Testis (tissue), 2 donors: ENCODE measurements at regions not wholly inside any gene's neighbourhood (a gene's known extent, or its start where the extent isn't known, plus 50 kb on each side); places are given as distances from the start of the nearest gene placed in this dataset.

Experiments used
- DNase-seq: peaks from one replicate; pipeline ENCODE4 v3.0.0-alpha.2; 2019
- H3K27ac ChIP-seq, 2 donors: fragments of 200-600 bp; sonication (generic); one replicate each; pipeline ENCODE4 v1.5.1; 2019
- H3K27me3 ChIP-seq: fragments of 200-600 bp; sonication (generic); one replicate; pipeline ENCODE4 v1.5.1; 2019
- H3K36me3 ChIP-seq: fragments of 200-600 bp; sonication (generic); one replicate; pipeline ENCODE4 v1.5.1; 2017; ENCODE audit warnings: low read depth; ENCODE audit errors: missing control alignments
- H3K4me1 ChIP-seq: fragments of 200-600 bp; sonication (generic); one replicate; pipeline ENCODE4 v1.5.1; 2019
- H3K4me3 ChIP-seq, 2 donors: fragments of 200-600 bp; sonication (generic); one replicate each; pipeline ENCODE4 v1.5.1; 2017 to 2019
- H3K9me3 ChIP-seq: fragments of 200-600 bp; sonication (generic); one replicate; pipeline ENCODE4 v1.5.1; 2017
- POLR2A ChIP-seq: fragments of 450-650 bp; IDR thresholded peaks from one replicate; pipeline ENCODE4 v1.6.1; 2017; ENCODE audit warnings: antibody characterized with exemption, mild to moderate bottlenecking, moderate library complexity
- WGBS, 2 donors: methylation state at CpG; one replicate each; pipeline ENCODE4 v1.1.5; 2018; 5-methylcytosine and 5-hydroxymethylcytosine counted together
- intact Hi-C: fragments of 100-400 bp; cut with DNase I; formaldehyde crosslinking; loops from one replicate; pipeline ENCODE4 v1.15.1; 2023; ENCODE audit warnings: low total_unique reads
- TF ChIP-seq, protein P1 (sequence below), 3 experiments: fragments of 450-650 bp in 2 of 3; fragments of 200-600 bp in 1 of 3; sonication (generic) in 1 of 3; IDR thresholded peaks; one replicate each; pipeline ENCODE4 v1.5.1; 2016 to 2019; ENCODE audit warnings: antibody characterized with exemption in 3 of 3, mild to moderate bottlenecking in 2 of 3, moderate library complexity in 1 of 3

DNA sequence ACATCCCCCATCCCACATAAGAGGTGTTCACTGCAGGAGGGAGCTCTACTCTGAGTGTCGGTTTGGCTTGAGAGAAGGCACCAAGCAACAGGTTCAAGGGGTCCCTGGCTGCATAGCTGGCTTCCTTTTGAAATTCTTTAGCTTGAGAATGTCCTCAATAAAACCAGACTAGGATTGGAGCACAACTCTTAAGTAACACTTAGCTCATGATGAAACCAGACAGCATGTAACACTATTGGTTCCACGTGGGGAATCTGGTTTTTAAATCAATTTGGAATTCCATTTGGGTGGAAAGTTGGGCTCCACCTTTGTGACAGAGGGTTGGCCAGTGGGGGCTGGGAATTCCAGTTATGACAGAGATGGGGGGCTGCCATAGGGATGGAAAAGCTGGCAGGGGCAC, 281.2 kb downstream of the TLE3 start:
- H3K27me3 ChIP-seq = no peaks in the 10 kb centered on the region
- no peaks in the 10 kb centered on the region for H3K4me1 ChIP-seq
- H3K27ac ChIP-seq = no peak overlapping the region
- DNase-seq = no peak
- no peak overlapping the region for H3K4me3 ChIP-seq
- TF ChIP-seq POLR2A = no peak
- TF ChIP-seq, protein P1, sequence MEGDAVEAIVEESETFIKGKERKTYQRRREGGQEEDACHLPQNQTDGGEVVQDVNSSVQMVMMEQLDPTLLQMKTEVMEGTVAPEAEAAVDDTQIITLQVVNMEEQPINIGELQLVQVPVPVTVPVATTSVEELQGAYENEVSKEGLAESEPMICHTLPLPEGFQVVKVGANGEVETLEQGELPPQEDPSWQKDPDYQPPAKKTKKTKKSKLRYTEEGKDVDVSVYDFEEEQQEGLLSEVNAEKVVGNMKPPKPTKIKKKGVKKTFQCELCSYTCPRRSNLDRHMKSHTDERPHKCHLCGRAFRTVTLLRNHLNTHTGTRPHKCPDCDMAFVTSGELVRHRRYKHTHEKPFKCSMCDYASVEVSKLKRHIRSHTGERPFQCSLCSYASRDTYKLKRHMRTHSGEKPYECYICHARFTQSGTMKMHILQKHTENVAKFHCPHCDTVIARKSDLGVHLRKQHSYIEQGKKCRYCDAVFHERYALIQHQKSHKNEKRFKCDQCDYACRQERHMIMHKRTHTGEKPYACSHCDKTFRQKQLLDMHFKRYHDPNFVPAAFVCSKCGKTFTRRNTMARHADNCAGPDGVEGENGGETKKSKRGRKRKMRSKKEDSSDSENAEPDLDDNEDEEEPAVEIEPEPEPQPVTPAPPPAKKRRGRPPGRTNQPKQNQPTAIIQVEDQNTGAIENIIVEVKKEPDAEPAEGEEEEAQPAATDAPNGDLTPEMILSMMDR (IDR thresholded peaks at IDR 0.05) = no peak
- 83 to 91% methylated on average over 2 of the region's 2 CpGs for WGBS, 2 donors
- no peaks in the 10 kb centered on the region for H3K36me3 ChIP-seq
- intact Hi-C loops = no loop called here
- no peaks in the 10 kb centered on the region for H3K9me3 ChIP-seq

DNA sequence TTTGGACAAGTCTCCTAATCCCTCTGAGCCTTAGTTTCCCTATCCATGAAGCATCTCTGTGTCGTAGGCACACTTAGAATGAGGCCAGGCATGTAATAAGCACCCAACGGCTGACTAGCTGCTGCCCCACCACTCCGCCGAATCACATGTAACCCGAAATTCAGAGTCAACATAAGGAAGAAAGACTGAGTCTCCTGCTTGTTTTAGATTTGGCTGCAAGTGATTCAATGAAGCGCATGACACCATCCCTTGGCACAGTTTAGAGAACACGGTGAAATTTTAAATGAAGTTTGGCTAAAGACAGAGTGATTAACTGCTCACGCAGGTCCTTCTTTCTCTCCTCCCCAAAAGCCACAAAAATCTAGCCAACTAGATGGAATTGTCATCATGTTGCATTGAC, 279.2 kb downstream of the TLE3 start:
- 46 to 63% methylated on average over 8 of the region's 8 CpGs for WGBS, 2 donors
- H3K27me3 ChIP-seq = no peaks in the 10 kb centered on the region
- no peak for TF ChIP-seq POLR2A
- TF ChIP-seq, protein P1 (IDR thresholded peaks at IDR 0.05) = no peak
- H3K36me3 ChIP-seq = no peaks in the 10 kb centered on the region
- H3K4me1 ChIP-seq = no peaks in the 10 kb centered on the region
- no peak overlapping the region for H3K4me3 ChIP-seq
- peak; percentile 37 for DNase-seq
- H3K9me3 ChIP-seq = no peaks in the 10 kb centered on the region
- intact Hi-C loops = no loop called here
- no peak overlapping the region for H3K27ac ChIP-seq

DNA sequence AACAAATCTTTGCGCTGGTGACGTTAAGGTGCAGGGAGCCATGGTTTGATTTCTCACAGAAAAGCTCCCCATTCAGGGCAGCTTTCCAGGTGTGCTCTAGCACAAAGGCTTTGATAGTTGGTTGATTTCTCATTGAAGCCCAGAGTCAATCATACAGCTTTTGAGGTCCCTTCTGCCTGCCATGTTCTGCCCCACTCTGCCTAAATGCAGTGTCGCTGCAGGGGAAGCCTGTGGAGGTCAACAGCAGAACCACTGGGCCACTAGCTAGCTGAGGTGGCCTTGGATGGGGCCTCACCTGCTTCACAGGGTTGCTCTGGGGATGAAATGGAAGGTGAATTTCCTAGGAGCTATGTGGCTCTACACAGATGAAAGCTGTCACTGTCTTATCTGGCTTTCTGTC, 278.3 kb downstream of the TLE3 start:
- Histone ChIP-seq H3K9me3 (no peaks in the 10 kb centered on the region), H3K27me3 (no peaks in the 10 kb centered on the region), H3K27ac (no peak overlapping the region), H3K4me3 (no peak overlapping the region), H3K4me1 (no peaks in the 10 kb centered on the region), H3K36me3 (no peaks in the 10 kb centered on the region)
- WGBS, 2 donors = 88 to 90% methylated on average over 3 of the region's 3 CpGs
- TF ChIP-seq POLR2A = no peak
- TF ChIP-seq, protein P1 (IDR thresholded peaks at IDR 0.05) = no peak
- intact Hi-C loops = no loop called here
- no peak for DNase-seq

DNA sequence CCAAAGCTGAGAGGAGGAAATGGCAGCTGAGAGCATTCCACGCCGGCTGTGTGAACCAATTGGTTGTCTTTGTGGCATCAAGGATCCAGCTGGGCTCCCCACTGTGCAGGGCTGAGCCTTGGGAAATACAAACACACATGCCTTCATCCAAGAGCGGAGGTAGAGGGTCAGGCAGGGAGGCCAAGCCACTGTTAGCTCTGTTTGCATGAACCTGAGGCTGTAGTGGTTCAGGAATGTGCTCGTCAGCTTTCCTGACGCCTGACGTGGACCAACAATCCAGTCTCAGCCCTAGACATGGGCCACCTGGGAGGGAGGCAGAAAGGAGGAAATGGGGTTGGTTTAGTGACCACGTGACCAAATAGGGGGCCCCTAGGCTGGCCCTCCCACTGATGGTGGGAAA, 276.9 kb downstream of the TLE3 start:
- TF ChIP-seq, protein P1 (IDR thresholded peaks at IDR 0.05) = no peak
- no peak for TF ChIP-seq POLR2A
- DNase-seq = no peak
- no peaks in the 10 kb centered on the region for H3K4me1 ChIP-seq
- no peak overlapping the region for H3K4me3 ChIP-seq
- no peaks in the 10 kb centered on the region for H3K36me3 ChIP-seq
- no peaks in the 10 kb centered on the region for H3K27me3 ChIP-seq
- intact Hi-C loops = no loop called here
- no peaks in the 10 kb centered on the region for H3K9me3 ChIP-seq
- no peak overlapping the region for H3K27ac ChIP-seq
- WGBS, 2 donors = 82 to 83% methylated on average over 7 of the region's 7 CpGs

DNA sequence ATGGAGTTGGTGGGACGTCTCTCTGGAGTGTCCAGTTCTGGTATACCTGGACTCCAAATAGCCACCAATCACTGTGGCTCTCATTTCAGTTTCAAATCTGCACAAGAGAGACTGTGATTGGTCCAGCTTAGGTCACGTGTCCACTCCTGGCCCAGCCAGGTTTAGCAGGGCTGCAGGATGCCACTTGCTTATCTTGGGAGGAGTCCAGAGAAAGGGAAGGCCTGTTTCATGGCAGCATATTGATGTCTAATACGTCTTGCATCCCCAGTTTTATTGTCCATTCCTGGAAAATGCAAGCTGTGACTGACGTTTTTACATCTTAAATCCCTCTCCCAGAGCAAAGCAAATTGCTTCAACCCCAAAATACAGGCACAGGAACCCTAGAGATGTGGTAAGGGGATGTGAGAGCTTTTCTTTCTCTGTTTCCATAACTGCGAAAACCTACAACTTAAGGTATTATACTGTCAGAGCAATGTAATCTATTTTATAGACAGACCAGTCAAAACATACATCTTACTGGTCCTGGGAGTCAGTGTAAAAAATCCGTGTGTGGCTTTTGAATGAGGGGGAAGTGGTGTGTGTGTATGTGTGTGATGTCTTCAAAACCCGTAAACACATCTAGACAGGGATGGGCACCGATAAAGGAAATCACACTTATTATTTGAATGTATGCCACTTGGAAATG, 274.4 kb downstream of the TLE3 start:
- Histone ChIP-seq H3K4me3 (peak overlapping the region in 1 of 2 donors; percentile 11), H3K36me3 (no peaks in the 10 kb centered on the region), H3K27me3 (no peaks in the 10 kb centered on the region), H3K4me1 (no peaks in the 10 kb centered on the region), H3K9me3 (no peaks in the 10 kb centered on the region), H3K27ac (no peak overlapping the region)
- 56 to 62% methylated on average over 8 of the region's 8 CpGs for WGBS, 2 donors
- no peak for TF ChIP-seq POLR2A
- TF ChIP-seq, protein P1 (IDR thresholded peaks at IDR 0.05) = no peak
- intact Hi-C loops = no loop called here
- DNase-seq = peak; percentile 65
